Amniotic epithelial cell (primary cell): ENCODE measurements at regions not wholly inside any gene's neighbourhood (a gene's known extent, or its start where the extent isn't known, plus 50 kb on each side); places are given as distances from the start of the nearest gene placed in this dataset.
"Not testable (repeated sequence)": the region's sequence is repeated elsewhere in the genome, so short reads cannot be mapped to it uniquely, and the experiment has no call there.

Source experiments
- DNase-seq: peaks from one replicate; pipeline ENCODE4 v3.0.0-alpha.2; 2010; ENCODE audit warnings: low read depth

DNA sequence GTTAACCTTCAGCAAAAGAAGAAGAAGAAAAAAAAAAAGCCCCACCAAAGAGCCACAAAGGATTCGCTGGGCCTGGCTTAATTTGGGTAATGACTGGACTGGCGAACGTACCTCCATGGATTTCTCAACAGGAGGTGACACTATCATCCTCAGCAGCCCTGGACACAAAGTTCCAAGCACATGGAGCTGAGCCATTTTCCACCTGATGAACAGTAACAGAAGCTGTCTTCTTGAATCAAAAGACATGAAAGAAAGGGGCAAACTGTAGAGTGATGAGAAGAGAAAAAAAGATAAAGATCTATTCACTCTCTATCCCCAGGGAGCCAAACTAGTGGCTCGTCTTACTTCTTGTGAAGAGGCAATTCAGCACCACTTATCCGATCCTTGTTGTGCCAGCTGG, 150.2 kb upstream of the TRPM3 start:
- DNase-seq = no peak

DNA sequence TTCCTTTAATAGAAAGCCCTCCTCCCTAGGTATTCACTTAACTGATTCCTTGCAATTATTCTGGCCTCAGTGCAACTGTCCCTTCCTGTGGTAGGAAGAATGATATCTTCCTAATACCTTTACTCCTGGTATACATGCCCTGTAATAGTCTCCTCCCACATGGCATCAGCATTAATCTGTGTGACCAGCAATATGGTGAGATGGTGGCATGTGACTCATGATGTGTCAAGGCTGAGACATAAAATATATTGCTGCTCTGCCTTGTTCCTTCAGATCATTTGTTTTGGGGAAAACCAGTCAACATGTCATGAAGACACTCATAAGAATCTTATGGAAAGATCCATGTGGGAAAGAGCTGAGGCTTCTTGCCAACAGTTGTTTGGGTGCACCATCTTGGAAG, 149.1 kb upstream of the TRPM3 start:
- DNase-seq = no peak

DNA sequence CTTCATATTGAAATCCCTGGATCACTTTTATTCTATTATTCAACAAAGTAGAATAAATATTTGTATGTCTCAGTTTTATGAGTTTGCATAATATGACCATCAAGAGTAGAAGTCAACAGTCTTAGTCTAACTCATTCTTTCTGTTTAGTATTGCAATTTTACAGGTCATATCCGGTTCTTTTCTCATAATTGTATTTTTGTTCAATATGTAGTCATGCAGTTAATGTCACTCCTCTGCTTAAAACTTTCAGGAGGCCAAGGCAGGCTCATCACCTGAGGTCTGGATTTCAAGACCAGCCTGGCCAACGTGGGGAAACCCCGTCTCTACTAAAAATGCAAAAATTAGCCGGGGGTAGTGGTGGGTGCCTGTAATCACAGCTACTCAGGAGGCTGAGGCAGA, 148.4 kb upstream of the TRPM3 start:
- no peak for DNase-seq

DNA sequence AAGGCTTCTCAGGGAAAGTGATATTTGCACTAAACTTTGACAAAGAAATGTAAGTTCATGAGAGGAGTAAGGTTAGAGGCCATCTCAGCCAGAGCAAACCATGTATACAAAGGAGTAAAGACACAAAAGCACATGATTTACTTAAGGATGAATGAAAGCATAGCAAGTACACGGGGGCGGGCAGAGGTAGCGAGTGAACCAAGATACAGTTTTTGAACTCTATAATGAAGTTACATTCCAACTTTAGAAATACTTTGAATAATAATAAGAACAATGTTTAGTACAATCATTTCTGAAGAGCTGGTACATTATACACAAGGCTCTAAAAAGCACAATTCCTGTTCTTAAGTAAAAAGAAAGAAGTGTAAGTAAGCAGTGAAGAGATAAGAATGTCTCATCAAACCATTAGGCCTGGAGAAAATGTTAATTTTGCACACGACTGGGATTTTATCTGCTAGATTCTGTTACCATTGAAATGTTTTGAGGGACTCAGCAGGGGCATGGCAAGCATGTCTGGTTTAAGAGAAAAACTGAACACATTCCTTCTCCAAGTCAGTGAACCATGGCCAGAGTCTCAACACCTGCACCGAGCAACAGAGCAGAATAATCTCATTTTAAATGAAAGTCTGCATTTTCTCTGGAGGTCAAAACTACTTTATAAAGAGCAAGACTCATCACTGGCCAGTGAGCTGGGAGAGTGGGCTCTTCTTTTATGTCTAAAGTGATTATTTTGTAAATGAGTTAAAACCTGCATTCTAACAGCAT, 147.6 kb upstream of the TRPM3 start:
- DNase-seq = no peak

DNA sequence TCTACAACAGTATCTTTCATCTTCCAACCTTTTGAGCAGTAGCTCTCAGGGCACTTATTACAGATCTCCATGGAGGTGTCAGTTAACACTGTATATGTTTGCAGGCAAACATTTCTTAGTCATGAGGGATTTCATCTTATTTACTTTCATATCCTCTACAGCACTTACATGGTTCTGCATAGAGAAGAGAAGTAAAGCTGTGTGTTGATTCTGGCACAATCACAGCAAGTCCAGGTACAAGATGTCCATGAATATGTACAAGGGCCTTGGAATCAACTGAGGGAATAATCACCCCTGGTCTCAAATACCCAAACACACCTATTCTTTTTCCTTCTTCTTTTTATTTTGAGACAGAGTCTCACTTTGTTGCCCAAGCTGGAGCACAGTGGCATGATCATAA, 142.0 kb upstream of the TRPM3 start:
- DNase-seq = no peak

DNA sequence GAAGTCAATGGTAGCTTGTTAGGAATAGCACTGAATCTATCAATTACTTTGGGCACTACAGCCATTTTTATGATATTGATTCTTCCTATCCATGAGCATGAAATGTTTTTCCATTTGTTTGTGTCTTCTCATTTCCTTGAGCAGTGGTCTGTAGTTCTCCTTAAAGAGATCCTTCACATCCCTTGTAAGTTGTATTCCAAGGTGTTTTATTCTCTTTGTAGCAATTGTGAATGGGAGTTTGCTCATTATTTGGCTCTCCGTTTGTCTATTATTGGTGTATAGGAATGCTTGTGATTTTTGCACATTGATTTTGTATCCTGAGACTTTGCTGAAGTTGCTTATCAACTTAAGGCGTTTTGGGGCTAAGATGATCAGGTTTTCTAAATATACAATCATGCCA, 139.0 kb upstream of the TRPM3 start:
- DNase-seq = not testable (repeated sequence)

DNA sequence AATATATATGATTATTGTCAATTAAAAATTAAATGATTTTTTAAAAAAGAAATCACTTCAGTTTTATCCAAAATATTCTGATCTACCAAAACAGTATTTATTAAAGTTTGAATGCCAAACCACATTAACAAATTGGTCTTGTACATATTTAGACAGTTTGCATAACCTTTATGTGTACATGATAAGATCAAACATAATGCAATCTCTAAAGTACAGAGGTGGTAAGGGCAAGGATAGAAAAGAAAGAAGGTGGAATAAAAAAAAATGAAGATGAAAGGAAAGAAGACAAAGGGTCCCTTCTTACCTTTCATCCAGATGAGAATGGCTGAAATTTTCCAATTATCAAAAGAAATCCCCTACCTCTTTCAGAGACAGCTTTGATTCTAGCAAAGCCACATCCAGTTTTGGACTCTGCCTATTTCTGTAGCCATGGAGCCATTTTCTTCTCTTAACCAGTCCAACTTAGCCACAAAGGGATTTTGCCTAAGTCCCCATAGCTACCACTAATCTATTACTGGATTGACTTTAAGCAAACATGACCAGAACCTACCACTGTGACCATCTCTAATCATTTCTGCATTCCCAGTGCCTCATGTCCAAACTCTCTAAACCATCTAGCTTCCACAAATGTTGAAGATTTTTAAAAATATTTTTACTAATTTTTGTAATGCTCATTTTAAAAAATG, 133.3 kb upstream of the TRPM3 start:
- DNase-seq = no peak

DNA sequence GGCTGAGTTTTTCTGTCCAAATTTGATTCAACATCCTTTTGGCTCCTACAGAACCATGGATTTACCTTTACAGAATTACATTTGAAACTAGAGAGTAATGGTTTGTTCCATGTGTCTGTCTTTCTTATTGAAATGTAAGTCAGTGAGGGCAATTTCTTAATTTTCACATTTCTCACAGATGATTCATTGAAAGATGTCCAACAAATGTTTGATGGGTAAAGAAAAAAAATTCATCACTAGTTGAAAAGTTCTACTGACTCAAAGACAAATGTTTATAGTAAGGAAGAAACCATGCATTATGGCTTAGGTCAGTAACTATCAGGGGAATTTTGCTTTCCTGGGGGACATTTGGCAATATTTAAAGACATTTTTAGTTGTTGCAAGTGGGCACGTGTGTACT, 131.6 kb upstream of the TRPM3 start:
- DNase-seq = peak; percentile 17

DNA sequence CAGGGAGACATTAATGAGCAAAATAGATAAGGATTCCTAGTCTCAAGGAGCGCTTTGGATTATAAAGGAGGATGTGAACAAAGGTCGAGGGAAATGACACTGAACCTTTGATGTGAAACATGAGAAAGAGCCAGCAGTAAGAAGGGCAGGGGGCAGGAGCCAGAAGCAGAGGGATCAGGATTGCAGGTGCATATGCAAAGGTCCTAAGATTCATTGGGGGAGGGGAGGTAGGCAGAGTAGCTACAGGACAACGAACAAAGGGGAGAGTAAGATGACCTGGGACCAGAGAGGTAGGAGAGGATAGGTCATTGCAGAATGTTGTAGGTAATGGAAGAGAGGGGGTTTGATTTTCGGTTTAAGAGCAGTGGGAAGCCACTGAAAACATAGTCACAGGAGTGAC, 129.2 kb upstream of the TRPM3 start:
- DNase-seq = no peak

DNA sequence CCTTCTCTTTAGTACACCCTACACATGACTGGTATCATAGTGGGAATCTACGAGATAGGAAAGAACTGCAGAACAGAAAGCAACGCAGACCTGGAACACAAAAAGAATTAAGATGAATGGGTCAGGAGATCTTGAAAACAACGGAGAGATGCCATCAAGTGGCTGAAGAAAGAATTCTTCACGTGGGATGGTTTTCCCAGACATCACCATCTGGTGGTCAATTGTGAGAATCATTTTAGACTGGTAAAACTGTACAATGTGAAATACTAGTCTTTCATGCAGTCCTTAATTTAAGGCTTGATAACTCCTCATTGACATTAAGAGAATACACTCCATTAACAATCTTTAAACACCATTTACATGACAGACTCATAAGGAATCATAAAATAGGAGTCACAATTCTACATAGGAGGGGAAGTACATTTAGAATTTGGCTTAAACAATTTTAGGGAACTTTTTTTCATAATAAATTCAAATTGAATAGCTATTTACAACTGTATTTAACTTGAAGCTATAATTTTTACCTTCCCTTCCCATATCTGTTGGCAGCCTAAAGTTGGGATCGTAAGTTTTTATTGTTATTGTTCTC, 128.4 kb upstream of the TRPM3 start:
- DNase-seq = peak; percentile 70

DNA sequence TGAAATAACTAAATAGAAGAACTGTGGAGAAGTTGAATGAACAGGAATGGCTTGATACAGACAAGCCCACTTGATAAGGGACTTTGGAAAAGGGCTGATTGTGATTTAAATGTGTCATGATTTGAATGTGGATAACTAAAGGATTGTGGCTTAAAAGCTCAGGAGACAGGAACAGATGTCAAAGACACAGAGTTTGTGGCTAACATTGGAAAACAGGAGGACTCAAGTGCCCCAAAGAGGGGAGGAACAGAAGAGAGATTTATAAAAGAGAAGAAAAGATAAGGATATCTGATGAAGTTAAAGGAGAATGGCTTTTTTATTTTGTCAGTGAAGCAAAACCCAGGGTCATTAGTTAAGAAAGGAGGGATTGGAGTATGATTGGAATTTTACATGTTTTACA, 124.2 kb upstream of the TRPM3 start:
- no peak for DNase-seq

DNA sequence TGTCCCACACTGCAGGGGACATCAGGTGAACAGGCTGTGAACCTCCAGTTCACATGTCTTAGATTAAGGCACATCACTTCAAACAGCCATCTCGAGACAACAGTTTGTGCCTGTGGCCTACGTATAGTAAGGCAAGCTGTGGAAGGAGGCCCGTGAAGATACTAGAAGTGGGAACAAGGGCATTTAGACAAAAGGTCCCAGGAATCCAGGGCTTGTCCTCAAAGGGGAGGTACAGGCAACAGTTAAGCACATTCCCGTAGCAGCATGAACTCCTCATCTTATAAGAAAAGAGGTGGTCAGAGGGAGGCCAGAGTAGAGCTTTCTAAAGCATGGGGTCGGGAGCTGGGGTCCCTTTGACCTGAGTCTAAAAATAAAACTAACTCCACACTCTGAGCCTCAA, 122.5 kb upstream of the TRPM3 start:
- DNase-seq = no peak

DNA sequence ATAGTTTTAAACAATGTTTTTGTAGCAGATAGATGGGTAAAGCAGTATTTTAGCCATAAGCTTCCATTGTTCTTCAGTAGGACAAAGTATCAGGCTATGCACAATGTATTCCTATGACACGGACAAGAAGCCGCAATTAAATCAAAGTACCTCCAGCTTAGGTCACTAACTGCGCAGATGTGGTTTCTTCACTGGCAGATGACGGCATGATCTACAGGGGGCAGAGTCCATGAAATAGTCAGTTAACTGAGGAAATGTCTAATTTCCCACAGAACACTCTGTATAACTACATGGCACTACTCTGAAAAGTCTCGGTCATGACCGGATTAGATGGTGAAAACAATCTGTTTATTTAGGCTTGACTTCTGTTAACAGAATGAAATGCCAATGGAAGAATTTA, 120.7 kb upstream of the TRPM3 start:
- no peak for DNase-seq

DNA sequence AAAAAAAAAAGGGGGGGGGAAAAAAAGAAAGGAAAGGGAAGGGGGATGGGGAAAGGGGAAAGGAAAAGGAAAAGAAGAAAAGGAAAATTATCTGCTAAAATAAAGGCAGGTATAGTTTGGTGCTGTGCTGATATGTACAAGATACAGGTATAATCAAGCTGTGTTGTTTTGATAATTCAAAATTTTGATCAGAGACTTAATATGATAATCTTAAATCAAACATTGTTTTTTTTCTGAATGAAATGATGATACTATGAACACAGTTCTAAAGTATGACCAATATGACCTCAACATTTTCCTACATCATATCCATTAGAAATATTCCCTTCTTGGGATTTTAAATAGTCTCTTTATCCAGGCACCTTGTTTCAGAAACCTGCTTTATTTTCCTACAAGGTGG, 115.6 kb upstream of the TRPM3 start:
- DNase-seq = no peak

DNA sequence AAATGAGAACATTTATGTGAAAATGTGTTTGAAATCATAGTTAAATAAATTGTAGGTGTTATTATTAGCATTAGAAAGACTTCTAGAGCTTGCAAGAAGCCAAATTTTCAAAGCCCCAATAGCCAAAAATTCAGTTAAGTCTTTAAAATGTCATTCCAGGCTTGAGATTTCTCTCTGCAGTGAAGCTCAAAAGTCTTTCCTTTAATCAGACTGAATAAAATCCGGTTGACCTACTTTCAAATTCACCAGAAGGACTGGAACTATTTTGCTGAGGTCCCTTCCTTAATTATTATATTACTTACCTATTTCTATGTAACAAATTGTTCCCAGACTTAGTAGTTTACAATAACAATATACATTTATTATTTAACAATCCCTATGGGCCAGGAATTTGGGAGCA, 112.2 kb upstream of the TRPM3 start:
- no peak for DNase-seq

DNA sequence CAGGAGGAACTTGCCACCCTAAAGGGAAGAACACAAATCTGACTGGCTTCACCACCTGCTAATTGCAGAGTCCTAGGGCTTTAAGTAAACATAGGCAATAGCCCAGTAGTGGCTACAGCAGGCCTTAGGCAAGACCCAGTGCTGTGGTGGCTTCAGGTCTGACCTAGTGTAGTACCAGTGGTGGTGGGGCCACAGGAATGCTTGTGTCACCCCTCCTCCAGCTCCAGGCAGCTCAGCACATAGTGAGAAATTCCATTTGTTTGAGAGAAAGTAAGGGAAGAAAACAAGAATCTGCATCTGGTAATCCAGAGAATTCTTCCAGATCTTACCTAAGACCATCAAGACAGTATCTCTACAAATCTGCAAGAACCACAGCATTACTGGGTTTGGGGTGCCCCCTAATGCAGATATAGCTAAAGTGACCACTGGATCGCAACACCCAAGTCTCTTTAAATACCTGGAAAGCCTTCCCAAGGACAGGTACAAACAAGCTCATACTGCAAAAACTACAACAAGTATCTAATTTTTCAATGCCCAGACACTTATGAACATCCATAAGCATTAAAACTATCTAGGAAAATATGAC, 102.6 kb upstream of the TRPM3 start:
- DNase-seq = peak; percentile 5

DNA sequence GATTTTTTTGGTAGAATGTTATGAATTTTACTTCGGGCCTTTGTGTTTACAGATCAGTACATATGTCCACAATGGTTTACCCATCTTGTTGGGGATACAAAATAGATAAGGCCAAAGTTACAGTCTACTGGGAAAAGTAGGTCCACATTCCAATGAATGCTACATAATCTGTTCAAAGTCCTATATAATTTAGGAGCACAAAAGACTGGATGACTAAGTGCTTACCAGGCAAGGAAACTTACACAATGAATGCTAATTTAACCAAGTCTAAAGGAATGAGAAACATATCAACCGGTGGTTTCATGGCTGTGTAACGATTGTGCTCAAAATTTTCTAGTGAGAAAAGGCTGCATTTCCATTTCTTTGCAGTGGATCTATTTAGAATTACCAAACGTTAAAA, 97.4 kb upstream of the TRPM3 start:
- no peak for DNase-seq

DNA sequence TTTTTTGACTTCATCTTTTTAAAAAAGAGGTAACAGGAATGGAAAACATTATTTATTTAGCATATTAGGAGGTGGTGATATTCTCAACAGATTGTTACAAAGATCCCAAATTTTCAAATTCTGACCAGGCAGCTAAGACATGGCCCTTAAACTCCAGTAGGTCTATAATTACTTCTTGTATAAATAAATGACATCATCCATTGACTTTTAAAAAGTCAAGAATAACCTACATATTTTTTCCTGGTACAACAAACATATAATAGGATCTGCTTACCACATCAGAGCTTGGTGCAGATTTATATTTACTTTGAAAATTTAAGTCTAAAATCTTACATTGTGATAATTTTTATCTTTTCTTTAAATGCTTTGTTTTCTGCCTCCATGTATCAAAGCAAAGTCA, 92.2 kb upstream of the TRPM3 start:
- DNase-seq = peak; percentile 1

DNA sequence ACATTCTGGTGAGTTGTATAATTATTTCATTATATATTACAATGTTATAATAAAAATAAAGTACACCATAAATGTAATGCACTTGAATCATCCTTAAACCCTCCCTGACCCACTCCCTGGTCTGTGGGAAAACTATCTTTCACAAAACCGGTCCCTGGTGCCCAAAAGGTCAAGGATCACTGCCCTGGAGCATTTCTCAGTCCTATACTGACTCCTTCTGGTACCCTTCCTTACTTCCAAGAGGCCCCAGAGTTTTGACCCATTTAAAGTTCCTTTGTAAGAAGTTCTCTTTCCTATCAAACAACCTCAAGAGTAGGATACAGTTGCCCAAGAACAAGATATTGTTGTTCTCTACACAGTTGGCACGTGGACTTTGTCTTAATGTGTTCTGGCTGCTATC, 88.9 kb upstream of the TRPM3 start:
- no peak for DNase-seq

DNA sequence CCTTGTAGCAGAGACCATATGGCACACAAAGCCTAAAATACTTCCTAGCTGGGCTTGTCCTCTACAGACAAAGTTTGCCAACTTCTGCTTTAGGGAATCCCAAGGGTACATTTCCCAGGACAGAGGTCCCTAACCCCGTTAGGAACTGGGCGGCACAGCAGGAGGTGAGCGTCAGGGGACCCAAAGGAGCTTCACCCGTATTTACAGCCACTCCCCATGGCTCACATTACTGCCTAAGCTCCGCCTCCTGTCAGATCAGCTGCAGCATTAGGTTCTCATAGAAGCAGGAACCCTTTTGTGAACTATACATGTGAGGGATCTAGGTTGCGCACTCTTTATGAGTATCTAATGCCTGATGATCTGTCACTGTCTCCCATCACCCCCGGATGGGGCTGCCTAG, 88.5 kb upstream of the TRPM3 start:
- no peak for DNase-seq

DNA sequence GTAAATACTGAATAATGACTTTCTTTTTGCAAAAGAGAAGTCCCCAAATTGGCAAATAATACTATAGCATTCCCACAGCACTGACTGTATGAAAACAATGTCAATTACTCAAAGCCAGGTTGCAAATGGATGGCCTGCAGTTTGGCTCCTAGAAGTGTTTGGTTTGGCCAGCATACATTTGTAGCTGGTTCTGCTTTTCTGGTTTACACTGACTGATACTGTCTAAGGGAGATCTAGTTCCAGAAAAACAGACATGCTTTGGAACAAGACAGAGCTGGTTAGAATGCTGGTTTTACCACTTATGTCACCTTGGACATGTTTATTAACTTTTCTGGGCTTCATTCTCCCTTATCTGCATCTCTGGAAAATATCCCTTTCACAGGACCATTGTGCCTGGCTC, 81.5 kb upstream of the TRPM3 start:
- no peak for DNase-seq

DNA sequence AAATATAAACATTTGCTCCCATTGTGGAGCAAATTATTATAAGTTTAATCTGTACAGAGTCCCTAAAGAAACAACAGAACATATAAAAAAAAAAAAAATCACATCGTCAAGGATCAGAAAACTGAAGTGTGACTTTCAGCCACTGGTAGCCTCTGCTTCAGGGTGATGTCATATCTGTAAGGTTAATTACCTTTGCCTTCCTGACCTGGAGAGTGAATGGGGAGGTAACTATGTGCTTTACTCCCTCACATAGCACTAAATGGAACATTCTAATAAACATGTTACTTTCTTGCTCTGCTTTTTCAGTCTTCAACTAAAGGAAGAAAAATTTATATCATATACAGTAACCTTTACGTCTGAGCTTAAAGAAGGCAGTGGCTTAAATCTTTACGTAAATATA, 70.3 kb upstream of the TRPM3 start:
- DNase-seq = no peak

DNA sequence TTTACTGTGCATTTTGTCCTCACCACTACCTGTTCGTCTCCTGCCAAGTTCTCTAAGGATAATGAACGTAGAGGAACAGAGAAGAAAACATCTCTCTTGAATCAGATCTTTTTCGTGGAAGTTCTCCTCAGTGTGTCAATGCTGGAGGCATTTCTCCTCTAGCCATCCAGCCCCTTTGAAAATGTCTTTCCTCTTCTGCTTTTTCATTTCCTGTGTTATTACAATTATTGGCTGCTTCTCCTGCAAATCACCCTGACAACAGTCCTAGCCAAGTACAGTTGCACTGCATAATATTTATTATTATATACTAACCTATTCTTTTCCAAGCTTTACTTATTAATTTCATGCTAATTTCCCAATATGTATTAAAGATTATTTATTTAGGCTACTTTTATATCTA, 61.8 kb upstream of the TRPM3 start:
- no peak for DNase-seq
